Activated CD4-positive, alpha-beta T cell treated with anti-CD3 and anti-CD28 coated beads, Interleukin-2, amount 10 ng/mL, durations not matched to agents 24 days and 14 days (primary cell): ENCODE measurements at regions not wholly inside any gene's neighbourhood (a gene's known extent, or its start where the extent isn't known, plus 50 kb on each side); places are given as distances from the start of the nearest gene placed in this dataset.

Experiments used
- DNase-seq: peaks from one replicate; pipeline ENCODE4 v3.0.0; 2022
- H3K27ac Mint-ChIP-seq: one replicate; pipeline ENCODE4 v1.8.0; 2022; ENCODE audit warnings: mild to moderate bottlenecking, mixed read lengths
- H3K27me3 Mint-ChIP-seq: one replicate; pipeline ENCODE4 v1.8.0; 2022; ENCODE audit warnings: mixed read lengths
- H3K36me3 Mint-ChIP-seq: one replicate; pipeline ENCODE4 v1.8.0; 2022; ENCODE audit warnings: low read depth, mild to moderate bottlenecking, mixed read lengths
- H3K4me1 Mint-ChIP-seq: one replicate; pipeline ENCODE4 v1.8.0; 2021; ENCODE audit warnings: mixed read lengths
- H3K4me3 Mint-ChIP-seq: one replicate; pipeline ENCODE4 v1.8.0; 2022; ENCODE audit warnings: mild to moderate bottlenecking, moderate library complexity, mixed read lengths
- H3K9me3 Mint-ChIP-seq: one replicate; pipeline ENCODE4 v1.8.0; 2021; ENCODE audit warnings: mixed read lengths
- intact Hi-C: fragments of 100-400 bp; cut with micrococcal nuclease; formaldehyde crosslinking; loops from one replicate; pipeline ENCODE4 v1.15.1; 2023

DNA sequence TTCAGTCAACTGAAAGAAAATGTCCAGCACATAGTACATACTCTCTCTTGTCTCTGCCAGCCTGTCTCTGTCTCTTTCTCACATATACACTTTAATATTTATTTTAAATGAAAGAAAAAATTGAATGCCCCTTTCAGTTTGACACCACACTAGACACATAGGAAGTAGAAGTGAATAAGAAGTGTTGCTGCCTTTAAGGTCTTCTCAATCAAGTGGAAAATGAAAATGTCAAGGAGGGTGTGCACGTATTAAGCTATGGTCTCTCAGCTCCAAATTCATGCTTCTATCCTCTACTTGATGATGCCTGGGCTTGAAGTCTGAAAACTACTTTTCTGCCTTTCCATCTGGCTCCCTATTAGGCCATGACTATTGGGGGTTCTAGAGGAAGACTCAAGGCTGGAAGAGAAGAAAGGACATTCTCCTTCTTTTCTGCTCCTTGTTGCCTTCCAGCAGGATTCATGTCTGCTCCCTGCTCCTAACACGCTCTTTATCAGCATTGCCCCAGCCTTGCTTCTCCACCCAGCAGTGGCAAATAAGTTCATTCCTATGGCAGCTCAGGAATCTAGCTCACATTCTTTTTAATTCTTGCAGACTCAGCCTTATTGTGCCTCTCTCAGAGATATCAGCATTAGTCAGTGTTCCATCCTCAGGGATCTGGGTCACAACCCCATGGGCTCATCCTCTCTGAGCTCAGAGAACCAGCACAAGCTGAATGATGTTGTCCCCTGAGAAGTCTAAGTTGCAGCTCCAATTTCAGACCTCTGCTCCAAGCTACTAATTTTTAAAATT lies 609.1 kb upstream of the GRM7 start:
- peaks cover 7% of the 10 kb centered on the region for H3K9me3 Mint-ChIP-seq
- no peak for DNase-seq
- H3K4me1 Mint-ChIP-seq, result no peaks in the 10 kb centered on the region
- no peak overlapping the region for H3K4me3 Mint-ChIP-seq
- intact Hi-C loops, result no loop called here
- H3K36me3 Mint-ChIP-seq, result no peaks in the 10 kb centered on the region
- no peak overlapping the region for H3K27ac Mint-ChIP-seq
- H3K27me3 Mint-ChIP-seq, result no peaks in the 10 kb centered on the region

- Mint-ChIP-seq H3K27me3 (no peaks in the 10 kb centered on the region), H3K27ac (no peak overlapping the region), H3K4me3 (no peak overlapping the region), H3K9me3 (peaks cover 7% of the 10 kb centered on the region), H3K36me3 (no peaks in the 10 kb centered on the region), H3K4me1 (no peaks in the 10 kb centered on the region)
- no peak for DNase-seq
- intact Hi-C loops, result no loop called here
Measured at GRCh38 chr3:6254490-6254889, 606.4 kb upstream of the GRM7 start.

DNA sequence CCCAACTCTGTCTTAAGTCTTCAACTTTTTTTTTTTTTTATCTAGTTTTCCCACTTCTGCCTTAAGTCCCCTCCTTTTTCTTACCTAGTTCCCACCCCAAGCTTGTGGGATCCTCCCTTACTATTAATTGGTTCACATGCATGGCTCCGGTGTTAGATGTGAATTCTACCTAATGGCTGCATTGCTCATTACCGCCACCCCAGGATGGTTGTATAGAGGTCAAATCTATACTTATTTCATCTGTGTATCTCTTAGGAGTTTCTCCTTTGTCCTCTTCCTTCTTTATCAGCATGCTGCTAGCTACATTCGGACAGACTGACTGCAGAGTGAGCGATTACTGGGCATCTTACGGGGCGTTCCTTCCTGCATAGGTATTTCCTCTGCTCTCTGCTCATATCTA lies 605.7 kb upstream of the GRM7 start:
- no peak for DNase-seq
- Mint-ChIP-seq H3K27me3 (no peaks in the 10 kb centered on the region), H3K9me3 (peaks cover 7% of the 10 kb centered on the region), H3K36me3 (no peaks in the 10 kb centered on the region), H3K4me3 (no peak overlapping the region), H3K27ac (no peak overlapping the region), H3K4me1 (no peaks in the 10 kb centered on the region)
- intact Hi-C loops, result no loop called here

- H3K36me3 Mint-ChIP-seq, result no peaks in the 10 kb centered on the region
- intact Hi-C loops, result no loop called here
- H3K27ac Mint-ChIP-seq, result no peak overlapping the region
- no peaks in the 10 kb centered on the region for H3K9me3 Mint-ChIP-seq
- no peaks in the 10 kb centered on the region for H3K4me1 Mint-ChIP-seq
- no peak for DNase-seq
- no peak overlapping the region for H3K4me3 Mint-ChIP-seq
- no peaks in the 10 kb centered on the region for H3K27me3 Mint-ChIP-seq
Measured at GRCh38 chr3:6260551-6261191, 600.2 kb upstream of the GRM7 start.

GRCh38 chr3:6262010-6262409 lies 598.9 kb upstream of the GRM7 start:
- Mint-ChIP-seq H3K27ac (no peak overlapping the region), H3K4me3 (no peak overlapping the region)

DNA sequence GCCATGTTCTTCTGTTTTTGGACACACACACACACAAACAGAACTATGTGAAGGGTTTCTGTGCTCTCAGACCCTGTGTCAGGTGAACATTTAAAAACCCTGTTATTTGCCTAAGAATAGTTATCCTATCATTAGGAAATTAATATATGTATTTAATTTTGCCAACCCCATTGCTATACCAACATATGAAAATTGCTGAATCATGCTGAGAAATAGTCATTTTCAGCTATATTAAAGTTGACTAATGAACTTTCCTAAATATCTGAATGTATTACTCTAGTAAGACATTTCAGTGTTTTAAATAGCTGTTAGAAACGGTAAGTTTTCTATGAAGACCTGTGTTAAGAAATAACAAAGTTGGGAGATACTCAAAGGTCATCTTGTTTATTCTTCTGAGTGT lies 596.9 kb upstream of the GRM7 start:
- Mint-ChIP-seq H3K27ac (no peak overlapping the region), H3K36me3 (no peaks in the 10 kb centered on the region), H3K4me1 (no peaks in the 10 kb centered on the region), H3K27me3 (no peaks in the 10 kb centered on the region), H3K9me3 (peaks cover 6% of the 10 kb centered on the region), H3K4me3 (no peak overlapping the region)
- intact Hi-C loops, result no loop called here
- DNase-seq, result no peak

More at GRCh38 chr3:6262010-6262409, 598.9 kb upstream of the GRM7 start:
- Mint-ChIP-seq H3K4me1 (no peaks in the 10 kb centered on the region), H3K27me3 (no peaks in the 10 kb centered on the region), H3K36me3 (no peaks in the 10 kb centered on the region), H3K9me3 (peaks cover 6% of the 10 kb centered on the region)
- no peak for DNase-seq
- intact Hi-C loops, result no loop called here

DNA sequence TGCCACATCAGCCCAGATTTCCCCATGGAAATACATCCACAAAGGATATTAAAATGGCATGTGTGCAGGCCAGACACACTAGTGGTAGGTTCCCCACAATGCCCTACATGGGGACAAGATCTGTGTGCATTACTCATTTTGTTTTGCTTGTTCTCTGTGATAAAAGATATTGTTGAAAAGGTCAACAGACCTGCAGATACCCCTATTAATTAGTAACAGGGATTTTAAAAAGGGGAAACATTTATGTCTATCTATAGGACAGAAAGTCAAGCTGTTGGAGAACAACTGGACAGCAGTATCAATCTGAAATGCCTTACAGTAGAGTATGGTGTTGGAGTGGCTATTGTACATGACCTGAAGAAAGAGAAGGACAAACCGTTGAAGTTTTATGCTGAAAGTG lies 596.0 kb upstream of the GRM7 start:
- peaks cover 10% of the 10 kb centered on the region for H3K9me3 Mint-ChIP-seq
- DNase-seq, result no peak
- no peaks in the 10 kb centered on the region for H3K4me1 Mint-ChIP-seq
- H3K4me3 Mint-ChIP-seq, result no peak overlapping the region
- intact Hi-C loops, result no loop called here
- H3K27me3 Mint-ChIP-seq, result no peaks in the 10 kb centered on the region
- no peaks in the 10 kb centered on the region for H3K36me3 Mint-ChIP-seq
- no peak overlapping the region for H3K27ac Mint-ChIP-seq

DNA sequence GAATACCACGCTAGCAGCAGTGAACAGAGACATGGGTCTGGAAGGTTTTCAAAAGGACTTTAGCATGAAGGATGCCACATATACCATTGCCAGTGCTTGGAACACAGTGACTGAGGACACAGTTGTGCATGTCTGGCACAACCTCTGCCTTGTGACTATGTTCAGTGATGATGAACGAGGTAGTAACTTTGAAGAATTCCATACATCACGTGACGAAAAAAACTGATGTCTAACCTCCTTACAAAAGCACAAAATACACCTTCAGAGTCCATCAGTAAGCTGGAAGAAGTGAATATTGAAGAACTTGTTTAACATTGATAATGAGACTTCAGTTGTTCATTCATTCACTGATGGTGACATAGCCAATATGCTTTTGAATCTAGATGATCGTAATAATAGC lies 594.8 kb upstream of the GRM7 start:
- H3K36me3 Mint-ChIP-seq, result no peaks in the 10 kb centered on the region
- no peak for DNase-seq
- no peak overlapping the region for H3K27ac Mint-ChIP-seq
- H3K27me3 Mint-ChIP-seq, result no peaks in the 10 kb centered on the region
- no peaks in the 10 kb centered on the region for H3K4me1 Mint-ChIP-seq
- no peak overlapping the region for H3K4me3 Mint-ChIP-seq
- peaks cover 13% of the 10 kb centered on the region for H3K9me3 Mint-ChIP-seq
- intact Hi-C loops, result no loop called here

DNA sequence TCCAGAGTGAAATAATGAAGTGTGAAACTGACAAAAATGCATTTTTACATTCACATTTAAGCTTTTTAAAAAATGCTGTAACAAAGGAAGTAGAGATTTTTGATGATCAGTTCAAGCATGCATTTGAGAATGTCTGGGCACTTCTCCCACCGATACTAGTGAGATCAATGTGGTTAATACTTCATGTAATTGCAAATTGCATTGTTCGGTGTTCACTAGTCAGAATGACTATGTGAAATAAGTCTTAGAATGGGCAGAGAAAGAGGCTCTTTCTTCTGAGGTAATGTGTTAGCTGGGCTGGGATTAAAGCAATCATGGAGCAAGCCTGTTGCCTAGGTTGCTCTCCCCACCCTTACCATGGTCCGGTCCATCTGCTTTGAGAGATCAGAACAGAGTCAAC lies 587.0 kb upstream of the GRM7 start:
- peaks cover 10% of the 10 kb centered on the region for H3K9me3 Mint-ChIP-seq
- no peak overlapping the region for H3K27ac Mint-ChIP-seq
- H3K4me3 Mint-ChIP-seq, result no peak overlapping the region
- no peaks in the 10 kb centered on the region for H3K4me1 Mint-ChIP-seq
- H3K36me3 Mint-ChIP-seq, result no peaks in the 10 kb centered on the region
- no peak for DNase-seq
- intact Hi-C loops, result no loop called here
- H3K27me3 Mint-ChIP-seq, result no peaks in the 10 kb centered on the region

DNA sequence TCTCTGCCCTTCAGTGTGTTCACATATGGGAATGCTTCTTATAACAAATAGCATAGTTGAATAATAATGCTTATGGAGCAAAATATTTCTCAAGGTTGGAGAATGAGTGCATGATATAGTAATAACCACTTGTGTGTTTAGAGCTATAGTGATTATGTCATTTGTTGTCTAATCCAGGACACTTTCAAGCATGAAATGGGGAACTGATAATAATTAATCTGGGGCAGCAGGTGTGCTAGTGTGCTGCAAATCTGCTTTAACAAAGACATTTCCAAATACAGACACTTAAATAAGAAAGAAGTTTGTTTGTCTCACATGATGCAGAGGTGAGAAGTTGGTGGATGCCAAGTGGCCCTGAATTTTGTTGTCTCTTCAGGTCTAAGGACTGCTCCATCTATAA lies 579.3 kb upstream of the GRM7 start:
- DNase-seq, result no peak
- intact Hi-C loops, result no loop called here
- no peaks in the 10 kb centered on the region for H3K27me3 Mint-ChIP-seq
- H3K9me3 Mint-ChIP-seq, result peaks cover 5% of the 10 kb centered on the region
- H3K27ac Mint-ChIP-seq, result no peak overlapping the region
- no peak overlapping the region for H3K4me3 Mint-ChIP-seq
- H3K4me1 Mint-ChIP-seq, result no peaks in the 10 kb centered on the region
- no peaks in the 10 kb centered on the region for H3K36me3 Mint-ChIP-seq

DNA sequence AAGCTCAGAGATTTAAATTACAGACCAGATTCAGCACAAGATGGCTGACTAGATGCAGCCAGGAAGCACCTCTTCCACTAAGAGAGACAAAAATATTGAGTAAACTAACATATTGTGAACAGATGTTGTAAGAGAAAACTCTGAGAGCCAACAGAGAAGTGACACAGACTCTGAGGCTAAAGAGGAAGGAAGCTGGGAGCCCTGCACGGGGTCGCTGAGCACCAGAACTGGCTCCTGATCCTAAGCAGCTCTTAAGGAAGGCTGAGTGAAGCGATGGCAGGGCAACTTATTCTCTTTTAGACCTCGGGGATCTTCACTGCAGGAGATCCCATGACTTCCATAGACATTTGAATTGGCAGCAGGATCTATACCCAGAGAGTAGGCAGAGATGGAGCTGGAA lies 578.0 kb upstream of the GRM7 start:
- Mint-ChIP-seq H3K27ac (no peak overlapping the region), H3K4me1 (no peaks in the 10 kb centered on the region), H3K4me3 (no peak overlapping the region), H3K9me3 (peaks cover 5% of the 10 kb centered on the region), H3K36me3 (no peaks in the 10 kb centered on the region), H3K27me3 (no peaks in the 10 kb centered on the region)
- DNase-seq, result no peak
- intact Hi-C loops, result no loop called here

GRCh38 chr3:6287088-6287875 lies 573.6 kb upstream of the GRM7 start:
- Mint-ChIP-seq H3K36me3 (no peaks in the 10 kb centered on the region), H3K27me3 (no peaks in the 10 kb centered on the region), H3K4me3 (no peak overlapping the region), H3K4me1 (no peaks in the 10 kb centered on the region), H3K9me3 (peaks cover 5% of the 10 kb centered on the region), H3K27ac (no peak overlapping the region)
- DNase-seq, result no peak
- intact Hi-C loops, result no loop called here

DNA sequence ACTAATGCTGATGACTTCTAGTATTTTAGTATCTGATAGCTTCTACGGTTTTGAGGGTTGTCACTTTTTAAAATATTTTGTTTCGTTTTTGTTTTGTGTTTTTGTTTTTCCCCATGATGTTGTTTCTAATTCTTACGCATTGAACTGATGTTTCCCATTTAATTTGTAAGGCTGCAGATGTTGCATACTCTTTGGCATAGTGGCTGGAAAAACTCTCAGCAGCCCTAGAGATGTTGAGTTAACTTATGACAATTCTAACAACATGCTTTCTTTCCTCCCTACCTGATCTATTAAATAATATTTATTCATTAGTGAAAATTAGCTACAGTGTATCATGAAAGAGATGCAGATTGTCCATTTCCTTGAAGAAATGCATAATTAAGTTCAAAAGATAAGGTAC lies 559.3 kb upstream of the GRM7 start:
- no peak for DNase-seq
- intact Hi-C loops, result no loop called here
- H3K4me3 Mint-ChIP-seq, result no peak overlapping the region
- peaks cover 12% of the 10 kb centered on the region for H3K9me3 Mint-ChIP-seq
- no peak overlapping the region for H3K27ac Mint-ChIP-seq
- H3K4me1 Mint-ChIP-seq, result no peaks in the 10 kb centered on the region
- no peaks in the 10 kb centered on the region for H3K36me3 Mint-ChIP-seq
- H3K27me3 Mint-ChIP-seq, result no peaks in the 10 kb centered on the region

DNA sequence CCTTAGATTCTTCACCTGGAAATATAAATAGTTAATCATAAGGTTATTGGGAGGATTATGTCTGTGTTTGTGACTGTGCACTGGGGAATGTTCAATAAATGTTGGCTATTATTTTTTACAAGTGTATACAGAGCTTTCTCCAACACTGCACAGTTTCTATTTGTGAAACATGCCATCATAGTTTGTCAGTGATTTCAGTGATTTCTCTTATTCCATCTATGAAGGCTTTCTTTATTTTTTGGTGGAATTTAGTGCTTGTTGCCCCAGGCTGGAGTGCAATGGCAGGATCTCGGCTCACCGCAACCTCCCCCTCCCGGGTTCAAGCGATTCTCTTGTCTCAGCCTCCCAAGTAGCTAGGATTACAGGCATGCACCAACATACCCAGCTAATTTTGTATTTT lies 545.0 kb upstream of the GRM7 start:
- no peak for DNase-seq
- H3K4me3 Mint-ChIP-seq, result no peak overlapping the region
- H3K27ac Mint-ChIP-seq, result no peak overlapping the region
- no peaks in the 10 kb centered on the region for H3K27me3 Mint-ChIP-seq
- H3K9me3 Mint-ChIP-seq, result no peaks in the 10 kb centered on the region
- no peaks in the 10 kb centered on the region for H3K4me1 Mint-ChIP-seq
- H3K36me3 Mint-ChIP-seq, result no peaks in the 10 kb centered on the region
- intact Hi-C loops, result no loop called here
